ENCODE measurements at regions not wholly inside any gene's neighbourhood (a gene's known extent, or its start where the extent isn't known, plus 50 kb on each side); places are given as distances from the start of the nearest gene placed in this dataset.
A peak's percentile ranks its signal among the peaks of the same experiment; 100 is the strongest.
"Not testable (repeated sequence)": the region's sequence is repeated elsewhere in the genome, so short reads cannot be mapped to it uniquely, and the experiment has no call there.

- H2AFZ ChIP-seq (ENCODE audit: low read depth, low read length); H4K20me1 ChIP-seq (replicated peaks; ENCODE audit: control insufficient read depth, insufficient read depth, low read length); intact Hi-C loops (cut with micrococcal nuclease); H3K9me3 ChIP-seq (replicated peaks; ENCODE audit: control insufficient read depth, insufficient read depth, low read depth, low read length); H3K4me1 ChIP-seq (replicated peaks in 1 of 2; ENCODE audit: control insufficient read depth in 2 of 2, insufficient read depth in 2 of 2, low read length in 2 of 2); CTCF ChIA-PET (ENCODE audit: low intra/inter-chr PET ratio); H3K4me2 ChIP-seq (ENCODE audit: insufficient read depth, low read length); H3K9me1 ChIP-seq (ENCODE audit: control insufficient read depth, insufficient read depth, low read length); BruUV-seq (replicated peaks); H3K79me2 ChIP-seq (ENCODE audit: control insufficient read depth, insufficient read depth, low read length); H3K9ac ChIP-seq (ENCODE audit: insufficient read depth in 1 of 2, low read depth in 2 of 2, low read length in 2 of 2); H3K4me3 ChIP-seq; DNase-seq (ENCODE audit: extremely low read depth in 1 of 4, low spot score in 3 of 4); H3K36me3 ChIP-seq (ENCODE audit: control insufficient read depth, insufficient read depth, low read length); ATAC-seq; H3K27ac ChIP-seq (ENCODE audit: extremely low read depth, low read depth, low read length); in situ Hi-C loops (cut with MboI): not testable (repeated sequence)
- H3K27me3 ChIP-seq (ENCODE audit: control insufficient read depth in 2 of 2, insufficient read depth in 2 of 2, low read length in 2 of 2) = peaks cover 6 to 11% of the 10 kb centered on the region in 2 experiments; a peak in 3 of 5 replicates
- POLR2A ChIA-PET = interaction anchor here (0.7 kb wide), 1 partner anchor 94 kb away, joined by 3 read pairs; no protein-coding TSS in a partner anchor
- FAIRE-seq = peak; percentile 23
- TF ChIP-seq PHF21A (IDR thresholded peaks at IDR 0.05; ENCODE audit: borderline replicate concordance, low read depth) (0 out of 2 replicates have a peak, but pooled peaks have one; percentile 21), ZNF655 (CRISPR knock-in tag; IDR thresholded peaks at IDR 0.05) (peak; percentile 5; the same call in 1 of the 2 replicates), KLF1 (tag; IDR thresholded peaks at IDR 0.05) (0 out of 2 replicates have a peak, but pooled peaks have one; percentile 41)
Observed at GRCh38 chr11:94238774-94239173, 65.6 kb upstream of the IZUMO1R start.

GRCh38 chr11:94241896-94242295 lies 62.5 kb upstream of the IZUMO1R start:
- H3K27me3 ChIP-seq (ENCODE audit: control insufficient read depth in 2 of 2, insufficient read depth in 2 of 2, low read length in 2 of 2) = peaks cover 6 to 11% of the 10 kb centered on the region in 2 experiments; a peak in 3 of 5 replicates
- in situ Hi-C loops (cut with MboI) (no loop called here), intact Hi-C loops (cut with micrococcal nuclease) (no loop called here)
- 7% methylated on average over 2 of the region's 2 CpGs for WGBS (ENCODE audit: insufficient coverage, low coverage, missing lambda C conversion rate)
- POLR2A ChIA-PET = no interaction called here
- H3K4me1 ChIP-seq (replicated peaks in 1 of 2; ENCODE audit: control insufficient read depth in 2 of 2, insufficient read depth in 2 of 2, low read length in 2 of 2) = no peaks in the 10 kb centered on the region; a peak in 1 of 5 replicates
- no peak overlapping the region for H3K27ac ChIP-seq (ENCODE audit: extremely low read depth, low read depth, low read length)
- DNase-seq (ENCODE audit: extremely low read depth in 1 of 4, low spot score in 3 of 4) = no peak
- no peak overlapping the region for H2AFZ ChIP-seq (ENCODE audit: low read depth, low read length)
- ATAC-seq = no peak
- FAIRE-seq = no peak
- no peaks in the 10 kb centered on the region for H3K9me1 ChIP-seq (ENCODE audit: control insufficient read depth, insufficient read depth, low read length)
- no peaks in the 10 kb centered on the region for H3K79me2 ChIP-seq (ENCODE audit: control insufficient read depth, insufficient read depth, low read length)
- no peak overlapping the region for H3K9ac ChIP-seq (ENCODE audit: insufficient read depth in 1 of 2, low read depth in 2 of 2, low read length in 2 of 2)
- no peaks in the 10 kb centered on the region for H3K9me3 ChIP-seq (replicated peaks; ENCODE audit: control insufficient read depth, insufficient read depth, low read depth, low read length)
- H3K4me3 ChIP-seq = no peak overlapping the region
- no peaks in the 10 kb centered on the region for H4K20me1 ChIP-seq (replicated peaks; ENCODE audit: control insufficient read depth, insufficient read depth, low read length)
- H3K4me2 ChIP-seq (ENCODE audit: insufficient read depth, low read length) = no peak overlapping the region
- BruUV-seq (replicated peaks) = no TSS peak
- no peaks in the 10 kb centered on the region for H3K36me3 ChIP-seq (ENCODE audit: control insufficient read depth, insufficient read depth, low read length)
- CTCF ChIA-PET (ENCODE audit: low intra/inter-chr PET ratio) = no interaction called here
- TF ChIP-seq KLF1 (tag; IDR thresholded peaks at IDR 0.05) (no peak), ZNF174 (CRISPR knock-in tag; IDR thresholded peaks at IDR 0.05) (no peak), KLF6 (CRISPR knock-in tag; IDR thresholded peaks at IDR 0.05; ENCODE audit: borderline replicate concordance) (no peak), IRF2 (CRISPR knock-in tag; IDR thresholded peaks at IDR 0.05) (no peak), ZNF274 (IDR thresholded peaks at IDR 0.05; ENCODE audit: borderline replicate concordance, low read depth, low read length) (no peak), ZNF12 (CRISPR knock-in tag; IDR thresholded peaks at IDR 0.05) (no peak)
